Activated naive CD4-positive, alpha-beta T cell treated with anti-CD3 and anti-CD28 coated beads for 36 hours (primary cell): ENCODE measurements at regions not wholly inside any gene's neighbourhood (a gene's known extent, or its start where the extent isn't known, plus 50 kb on each side); places are given as distances from the start of the nearest gene placed in this dataset. TPM values are rescaled to one million over a fixed set of nuclear protein-coding genes. Genes with fewer than 3 reads are reported as not detected.

Experiments
- microRNA-seq: library from miRNA; unstranded; fragments of <30 nt; microRNA quantifications from one replicate; pipeline ENCODE4 v1.2.0, GENCODE V29; 2022; ENCODE audit warnings: borderline microRNAs expressed, borderline replicate concordance

Small RNA genes in the stretch of these regions (microRNA-seq; reads per million reads assigned to microRNA genes)
- not detected for gene MIR3977
